ENCODE measurements at regions not wholly inside any gene's neighbourhood (a gene's known extent, or its start where the extent isn't known, plus 50 kb on each side); places are given as distances from the start of the nearest gene placed in this dataset.
A peak's percentile ranks its signal among the peaks of the same experiment; 100 is the strongest.
"Not testable (repeated sequence)": the region's sequence is repeated elsewhere in the genome, so short reads cannot be mapped to it uniquely, and the experiment has no call there.

- not testable (repeated sequence) for H3K4me3 ChIP-seq (ENCODE audit: low read depth in 1 of 3, low read length in 3 of 3); FAIRE-seq; H3K27me3 ChIP-seq (ENCODE audit: control insufficient read depth in 3 of 3, insufficient read depth in 3 of 3, low read length in 3 of 3); H3K27ac ChIP-seq (ENCODE audit: low read depth in 1 of 3, low read length in 2 of 3); H3K36me3 ChIP-seq (ENCODE audit: control insufficient read depth in 3 of 3, insufficient read depth in 2 of 3, low read depth in 1 of 3, low read length in 3 of 3); H3K9me3 ChIP-seq (ENCODE audit: control insufficient read depth in 2 of 2, insufficient read depth in 1 of 2, low read depth in 1 of 2, low read length in 1 of 2); DNase-seq
- H3K4me1 ChIP-seq (ENCODE audit: control insufficient read depth in 3 of 3, insufficient read depth in 2 of 3, low read depth in 1 of 3, low read length in 2 of 3): peaks cover 2 to 11% (median 6%) of the 10 kb centered on the region in 3 donors
- WGBS, 3 donors: 83 to 89% (median 88%) methylated on average over 9 of the region's 9 CpGs
Measured at GRCh38 chr13:109702030-109702597, 84.3 kb downstream of the IRS2 start.

DNA sequence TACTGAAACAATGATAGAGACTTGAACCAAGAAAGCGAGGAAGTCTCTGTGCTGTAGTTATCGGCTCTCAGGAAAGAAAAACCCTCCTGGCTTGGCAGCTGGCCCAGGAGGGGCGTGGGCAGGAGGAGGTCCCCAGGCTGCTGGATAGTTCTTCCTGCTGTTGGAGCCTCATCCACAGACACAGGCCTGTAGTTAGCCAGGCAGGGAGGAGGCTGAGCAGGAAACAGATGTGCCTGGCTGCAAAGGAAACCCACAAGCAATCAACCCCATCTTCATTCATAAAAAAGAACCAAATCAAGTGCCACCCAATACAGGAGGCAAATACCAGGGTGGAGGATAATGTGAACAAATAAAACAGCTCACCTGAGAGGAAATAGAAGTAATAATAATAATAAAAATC, 86.2 kb downstream of the IRS2 start:
- H3K4me1 ChIP-seq (ENCODE audit: control insufficient read depth in 3 of 3, insufficient read depth in 2 of 3, low read depth in 1 of 3, low read length in 2 of 3): peaks cover 2 to 11% (median 6%) of the 10 kb centered on the region in 3 donors
- no peaks in the 10 kb centered on the region for H3K27me3 ChIP-seq (ENCODE audit: control insufficient read depth in 3 of 3, insufficient read depth in 3 of 3, low read length in 3 of 3)
- peak overlapping the region in 1 of 3 donors; percentile 54 for H3K27ac ChIP-seq (ENCODE audit: low read depth in 1 of 3, low read length in 2 of 3)
- peaks cover 0 to 4% of the 10 kb centered on the region in 2 donors for H3K9me3 ChIP-seq (ENCODE audit: control insufficient read depth in 2 of 2, insufficient read depth in 1 of 2, low read depth in 1 of 2, low read length in 1 of 2)
- no peak overlapping the region for H3K4me3 ChIP-seq (ENCODE audit: low read depth in 1 of 3, low read length in 3 of 3)
- H3K36me3 ChIP-seq (ENCODE audit: control insufficient read depth in 3 of 3, insufficient read depth in 2 of 3, low read depth in 1 of 3, low read length in 3 of 3): no peaks in the 10 kb centered on the region
- FAIRE-seq (no peak), DNase-seq (peak; percentile 88 to 89)
- WGBS, 3 donors: 1 to 13% (median 10%) methylated on average over 3 of the region's 3 CpGs

- H3K36me3 ChIP-seq (ENCODE audit: control insufficient read depth in 3 of 3, insufficient read depth in 2 of 3, low read depth in 1 of 3, low read length in 3 of 3): no peaks in the 10 kb centered on the region
- H3K9me3 ChIP-seq (ENCODE audit: control insufficient read depth in 2 of 2, insufficient read depth in 1 of 2, low read depth in 1 of 2, low read length in 1 of 2): peaks cover 0 to 4% of the 10 kb centered on the region in 2 donors
- H3K27ac ChIP-seq (ENCODE audit: low read depth in 1 of 3, low read length in 2 of 3): peak overlapping the region; percentile 12 to 54 (median 50)
- DNase-seq: peak in 1 of 2 donors; percentile 25
- WGBS, 3 donors: 43 to 67% (median 48%) methylated on average over 13 of the region's 13 CpGs
- H3K4me1 ChIP-seq (ENCODE audit: control insufficient read depth in 3 of 3, insufficient read depth in 2 of 3, low read depth in 1 of 3, low read length in 2 of 3): peaks cover 2 to 11% (median 6%) of the 10 kb centered on the region in 3 donors
- H3K27me3 ChIP-seq (ENCODE audit: control insufficient read depth in 3 of 3, insufficient read depth in 3 of 3, low read length in 3 of 3): no peaks in the 10 kb centered on the region
- H3K4me3 ChIP-seq (ENCODE audit: low read depth in 1 of 3, low read length in 3 of 3): no peak overlapping the region
- no peak for FAIRE-seq
Measured at GRCh38 chr13:109699628-109700071, 86.7 kb downstream of the IRS2 start.

DNA sequence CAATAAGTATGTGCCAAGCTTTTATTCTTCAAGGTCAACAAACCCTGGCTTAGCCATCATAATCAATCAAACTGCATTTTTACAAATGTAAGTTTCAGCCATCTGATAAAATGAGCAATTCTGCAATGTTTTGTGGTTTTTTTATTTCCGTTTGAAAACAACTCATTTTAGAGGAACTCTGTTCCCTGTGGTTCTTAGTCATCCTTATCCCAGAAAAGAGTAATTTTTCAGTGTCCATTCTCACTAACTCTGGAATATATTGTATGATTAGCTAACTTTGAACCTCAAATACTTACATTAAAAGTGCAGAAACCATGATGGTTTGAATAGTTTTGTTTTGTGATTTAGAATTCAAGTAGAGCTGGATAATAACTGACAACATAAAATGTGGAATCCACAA, 87.6 kb downstream of the IRS2 start:
- no peak overlapping the region for H3K4me3 ChIP-seq (ENCODE audit: low read depth in 1 of 3, low read length in 3 of 3)
- no peaks in the 10 kb centered on the region for H3K9me3 ChIP-seq (ENCODE audit: control insufficient read depth in 2 of 2, insufficient read depth in 1 of 2, low read depth in 1 of 2, low read length in 1 of 2)
- 52 to 76% (median 67%) methylated on average over 1 of the region's 1 CpG for WGBS, 3 donors
- FAIRE-seq (no peak), DNase-seq (no peak)
- H3K36me3 ChIP-seq (ENCODE audit: control insufficient read depth in 3 of 3, insufficient read depth in 2 of 3, low read depth in 1 of 3, low read length in 3 of 3): no peaks in the 10 kb centered on the region
- H3K27me3 ChIP-seq (ENCODE audit: control insufficient read depth in 3 of 3, insufficient read depth in 3 of 3, low read length in 3 of 3): no peaks in the 10 kb centered on the region
- H3K4me1 ChIP-seq (ENCODE audit: control insufficient read depth in 3 of 3, insufficient read depth in 2 of 3, low read depth in 1 of 3, low read length in 2 of 3): peaks cover 2 to 11% (median 6%) of the 10 kb centered on the region in 3 donors
- H3K27ac ChIP-seq (ENCODE audit: low read depth in 1 of 3, low read length in 2 of 3): no peak overlapping the region

- Histone ChIP-seq H3K27ac (ENCODE audit: low read depth in 1 of 3, low read length in 2 of 3) (no peak overlapping the region), H3K36me3 (ENCODE audit: control insufficient read depth in 3 of 3, insufficient read depth in 2 of 3, low read depth in 1 of 3, low read length in 3 of 3) (no peaks in the 10 kb centered on the region), H3K4me1 (ENCODE audit: control insufficient read depth in 3 of 3, insufficient read depth in 2 of 3, low read depth in 1 of 3, low read length in 2 of 3) (peaks cover 2 to 11% (median 6%) of the 10 kb centered on the region in 3 donors), H3K4me3 (ENCODE audit: low read depth in 1 of 3, low read length in 3 of 3) (no peak overlapping the region), H3K27me3 (ENCODE audit: control insufficient read depth in 3 of 3, insufficient read depth in 3 of 3, low read length in 3 of 3) (no peaks in the 10 kb centered on the region), H3K9me3 (ENCODE audit: control insufficient read depth in 2 of 2, insufficient read depth in 1 of 2, low read depth in 1 of 2, low read length in 1 of 2) (no peaks in the 10 kb centered on the region)
- FAIRE-seq: no peak
- DNase-seq: no peak
- 89 to 93% (median 92%) methylated on average over 10 of the region's 10 CpGs for WGBS, 3 donors
Measured at GRCh38 chr13:109697936-109698335, 88.4 kb downstream of the IRS2 start.

DNA sequence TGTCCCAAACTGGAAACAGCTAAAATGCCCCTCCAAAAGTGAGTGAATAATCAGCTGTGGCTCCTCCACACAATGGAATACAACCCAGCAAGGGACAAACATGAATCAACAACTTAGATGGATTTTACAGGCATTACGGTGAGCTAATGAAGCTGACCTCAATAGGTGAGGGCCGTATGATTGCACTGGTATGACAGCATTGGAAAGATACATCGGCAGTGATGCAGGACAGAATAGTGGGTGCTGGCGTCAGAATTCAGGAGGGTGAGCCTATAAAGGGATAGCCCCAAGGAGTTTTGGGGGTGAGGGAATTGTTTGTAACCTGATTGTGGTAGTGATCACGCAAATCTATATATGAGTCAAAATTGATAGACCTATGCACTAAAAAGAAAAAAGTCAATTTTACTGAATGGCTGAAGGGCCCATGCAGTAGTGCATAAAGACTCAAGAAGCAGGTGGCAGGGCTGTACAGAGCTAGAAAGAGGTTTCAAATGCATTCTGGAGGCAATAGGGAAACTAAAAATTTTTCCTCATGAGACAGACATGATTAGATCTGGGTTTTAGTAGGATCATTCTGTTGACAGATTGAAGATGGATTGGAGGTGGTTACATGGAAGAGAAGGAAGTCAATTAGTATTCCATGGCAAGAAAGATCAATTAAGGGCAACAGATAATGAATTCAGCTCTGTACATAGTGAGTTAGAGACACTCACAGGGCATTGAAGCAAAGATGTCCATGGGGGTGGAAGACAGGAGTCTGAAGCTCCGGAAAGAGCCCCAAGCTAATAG, 90.8 kb downstream of the IRS2 start:
- FAIRE-seq (no peak), DNase-seq (no peak)
- H3K4me3 ChIP-seq (ENCODE audit: low read depth in 1 of 3, low read length in 3 of 3): no peak overlapping the region
- H3K27ac ChIP-seq (ENCODE audit: low read depth in 1 of 3, low read length in 2 of 3): no peak overlapping the region
- peaks cover 4 to 11% (median 7%) of the 10 kb centered on the region in 3 donors for H3K4me1 ChIP-seq (ENCODE audit: control insufficient read depth in 3 of 3, insufficient read depth in 2 of 3, low read depth in 1 of 3, low read length in 2 of 3)
- no peaks in the 10 kb centered on the region for H3K36me3 ChIP-seq (ENCODE audit: control insufficient read depth in 3 of 3, insufficient read depth in 2 of 3, low read depth in 1 of 3, low read length in 3 of 3)
- 81 to 94% (median 93%) methylated on average over 6 of the region's 6 CpGs for WGBS, 3 donors
- H3K9me3 ChIP-seq (ENCODE audit: control insufficient read depth in 2 of 2, insufficient read depth in 1 of 2, low read depth in 1 of 2, low read length in 1 of 2): no peaks in the 10 kb centered on the region
- H3K27me3 ChIP-seq (ENCODE audit: control insufficient read depth in 3 of 3, insufficient read depth in 3 of 3, low read length in 3 of 3): no peaks in the 10 kb centered on the region

DNA sequence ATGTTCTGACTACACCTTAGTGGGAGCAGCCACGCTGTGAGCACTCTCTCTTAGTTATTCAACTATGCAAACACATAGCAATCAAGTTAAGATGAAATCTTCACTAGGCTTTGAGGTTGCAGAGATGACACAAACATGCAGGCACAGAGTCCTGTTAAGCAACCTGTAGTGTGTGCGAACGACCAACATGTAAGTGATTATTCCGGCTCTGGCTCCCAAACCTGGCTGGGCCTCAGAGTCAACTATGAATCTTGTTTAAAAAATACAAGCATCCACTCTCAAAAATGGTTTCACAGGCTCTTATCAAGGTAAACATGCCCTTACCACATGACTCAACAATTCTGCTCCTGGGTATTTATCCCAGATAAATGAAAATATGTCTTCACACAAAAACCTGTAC, 91.4 kb downstream of the IRS2 start:
- FAIRE-seq (no peak), DNase-seq (no peak)
- H3K9me3 ChIP-seq (ENCODE audit: control insufficient read depth in 2 of 2, insufficient read depth in 1 of 2, low read depth in 1 of 2, low read length in 1 of 2): no peaks in the 10 kb centered on the region
- H3K27ac ChIP-seq (ENCODE audit: low read depth in 1 of 3, low read length in 2 of 3): no peak overlapping the region
- no peak overlapping the region for H3K4me3 ChIP-seq (ENCODE audit: low read depth in 1 of 3, low read length in 3 of 3)
- 88 to 92% (median 91%) methylated on average over 4 of the region's 4 CpGs for WGBS, 3 donors
- peaks cover 4 to 5% (median 5%) of the 10 kb centered on the region in 3 donors for H3K4me1 ChIP-seq (ENCODE audit: control insufficient read depth in 3 of 3, insufficient read depth in 2 of 3, low read depth in 1 of 3, low read length in 2 of 3)
- no peaks in the 10 kb centered on the region for H3K36me3 ChIP-seq (ENCODE audit: control insufficient read depth in 3 of 3, insufficient read depth in 2 of 3, low read depth in 1 of 3, low read length in 3 of 3)
- H3K27me3 ChIP-seq (ENCODE audit: control insufficient read depth in 3 of 3, insufficient read depth in 3 of 3, low read length in 3 of 3): no peaks in the 10 kb centered on the region

DNA sequence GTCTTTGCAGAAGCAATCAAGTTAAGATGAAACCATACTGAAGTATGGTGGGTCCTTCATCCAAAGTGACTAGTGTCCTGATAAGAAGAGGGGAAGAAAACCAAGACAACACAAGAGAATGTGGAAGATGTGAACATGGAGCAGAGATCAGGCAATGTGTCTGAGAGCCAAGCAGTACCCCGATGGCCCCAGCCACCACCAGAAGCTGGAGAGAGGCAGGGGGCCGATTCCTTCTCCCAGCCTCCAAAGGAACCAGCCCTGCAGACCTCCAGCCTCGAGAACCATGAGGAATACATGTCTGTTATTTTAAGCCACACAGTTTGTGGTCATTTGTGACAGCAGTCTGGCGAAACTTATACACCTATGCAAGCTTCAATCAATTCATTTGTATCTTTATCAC, 93.2 kb downstream of the IRS2 start:
- no peaks in the 10 kb centered on the region for H3K9me3 ChIP-seq (ENCODE audit: control insufficient read depth in 2 of 2, insufficient read depth in 1 of 2, low read depth in 1 of 2, low read length in 1 of 2)
- H3K4me1 ChIP-seq (ENCODE audit: control insufficient read depth in 3 of 3, insufficient read depth in 2 of 3, low read depth in 1 of 3, low read length in 2 of 3): peaks cover 2 to 3% (median 3%) of the 10 kb centered on the region in 3 donors
- DNase-seq (no peak), FAIRE-seq (no peak)
- no peak overlapping the region for H3K4me3 ChIP-seq (ENCODE audit: low read depth in 1 of 3, low read length in 3 of 3)
- H3K27me3 ChIP-seq (ENCODE audit: control insufficient read depth in 3 of 3, insufficient read depth in 3 of 3, low read length in 3 of 3): no peaks in the 10 kb centered on the region
- no peaks in the 10 kb centered on the region for H3K36me3 ChIP-seq (ENCODE audit: control insufficient read depth in 3 of 3, insufficient read depth in 2 of 3, low read depth in 1 of 3, low read length in 3 of 3)
- H3K27ac ChIP-seq (ENCODE audit: low read depth in 1 of 3, low read length in 2 of 3): no peak overlapping the region
- WGBS, 3 donors: 70 to 87% (median 85%) methylated on average over 4 of the region's 4 CpGs

All from small intestine (tissue), 7 donors.